GM19043 (cell line): ENCODE measurements at regions not wholly inside any gene's neighbourhood (a gene's known extent, or its start where the extent isn't known, plus 50 kb on each side); places are given as distances from the start of the nearest gene placed in this dataset.

Experiments used
- ATAC-seq: cut with Tn5 transposase; IDR thresholded peaks from one replicate; pipeline ENCODE4 v1.9.1; 2021; ENCODE audit warnings: low read depth; ENCODE audit not compliant: unreplicated experiment

GRCh38 chr5:89996890-89997289 lies 412.7 kb downstream of the CETN3 start:
- ATAC-seq: no peak

- no peak for ATAC-seq
Observed at GRCh38 chr5:89996335-89996734, 413.2 kb downstream of the CETN3 start.

- no peak for ATAC-seq
Observed at GRCh38 chr5:89994266-89994665, 415.3 kb downstream of the CETN3 start.

GRCh38 chr5:89992201-89992600 lies 417.4 kb downstream of the CETN3 start:
- ATAC-seq: no peak

GRCh38 chr5:89991592-89991991 lies 418.0 kb downstream of the CETN3 start:
- ATAC-seq: no peak

- no peak for ATAC-seq
Observed at GRCh38 chr5:89989776-89990175, 419.8 kb downstream of the CETN3 start.

- no peak for ATAC-seq
Observed at GRCh38 chr5:89988998-89989655, 420.4 kb downstream of the CETN3 start.

GRCh38 chr5:89988129-89988810 lies 421.3 kb downstream of the CETN3 start:
- ATAC-seq: no peak

- no peak for ATAC-seq
Observed at GRCh38 chr5:89983216-89983615, 426.3 kb downstream of the CETN3 start.

GRCh38 chr5:89981878-89982773 lies 427.4 kb downstream of the CETN3 start:
- ATAC-seq: no peak

- ATAC-seq: no peak
Observed at GRCh38 chr5:89981021-89981420, 428.5 kb downstream of the CETN3 start.

- no peak for ATAC-seq
Observed at GRCh38 chr5:89973516-89973915, 436.0 kb downstream of the CETN3 start.

- no peak for ATAC-seq
Observed at GRCh38 chr5:89972901-89973300, 436.7 kb downstream of the CETN3 start.

- ATAC-seq: no peak
Observed at GRCh38 chr5:89968958-89969381, 440.6 kb downstream of the CETN3 start.

- ATAC-seq: no peak
Observed at GRCh38 chr5:89967771-89968444, 441.6 kb downstream of the CETN3 start.

- no peak for ATAC-seq
Observed at GRCh38 chr5:89956838-89957237, 452.7 kb downstream of the CETN3 start.

GRCh38 chr5:89954916-89955315 lies 454.6 kb downstream of the CETN3 start:
- ATAC-seq: no peak

GRCh38 chr5:89951876-89952275 lies 457.7 kb downstream of the CETN3 start:
- ATAC-seq: no peak

- ATAC-seq: no peak
Observed at GRCh38 chr5:89950234-89950633, 459.3 kb downstream of the CETN3 start.

- no peak for ATAC-seq
Observed at GRCh38 chr5:89948977-89949376, 460.6 kb downstream of the CETN3 start.

- ATAC-seq: no peak
Observed at GRCh38 chr5:89946916-89947315, 462.6 kb downstream of the CETN3 start.
